OCI-LY7 (cell line): ENCODE measurements at regions not wholly inside any gene's neighbourhood (a gene's known extent, or its start where the extent isn't known, plus 50 kb on each side); places are given as distances from the start of the nearest gene placed in this dataset.

Experiments
- BruUV-seq: library from RNA; stranded (reverse); fragments of 400-500 nt; replicated peaks from 2 replicates; lab custom pipeline; 2021; lab: Mats Ljungman, UMichigan
- CTCF ChIA-PET: fragments of 300-600 bp; sonication (Branson Sonifier 250); formaldehyde crosslinking; loops from one replicate; lab custom pipeline; 2022; ENCODE audit warnings: antibody characterized with exemption; ENCODE audit not compliant: unreplicated experiment; lab: Charles Lee
- POLR2A ChIA-PET: fragments of 300-600 bp; sonication (Branson Sonifier 250); formaldehyde crosslinking; loops from one replicate; lab custom pipeline; 2022; ENCODE audit warnings: antibody characterized with exemption; lab: Charles Lee
- DNase-seq: peaks from one replicate; pipeline ENCODE4 v3.0.0-alpha.2; 2015; ENCODE audit warnings: low spot score
- H2AFZ ChIP-seq: fragments of 200-600 bp; sonication (generic), shearing (Covaris generic); 2 replicates; pipeline ENCODE4 v1.6.1; 2014; ENCODE audit warnings: mild to moderate bottlenecking, antibody characterized with exemption, low read length, moderate library complexity
- H3K27ac ChIP-seq: fragments of 200-600 bp; sonication (generic); 2 replicates; pipeline ENCODE4 v1.5.1; 2014; ENCODE audit warnings: mixed run types, low read depth, mild to moderate bottlenecking, moderate library complexity, low read length, inconsistent platforms; ENCODE audit not compliant: poor library complexity, severe bottlenecking
- H3K36me3 ChIP-seq: fragments of 200-600 bp; sonication (generic); 2 replicates; pipeline ENCODE4 v1.6.1; 2014; ENCODE audit warnings: mild to moderate bottlenecking, antibody characterized with exemption, low read length, moderate library complexity, mixed read lengths; ENCODE audit not compliant: insufficient read depth
- H3K4me1 ChIP-seq: fragments of 200-600 bp; sonication (generic); 2 replicates; pipeline ENCODE4 v1.5.1; 2014; ENCODE audit warnings: mild to moderate bottlenecking, low read length; ENCODE audit not compliant: insufficient read depth, poor library complexity, severe bottlenecking
- H3K4me2 ChIP-seq: fragments of 200-600 bp; sonication (generic); 2 replicates; pipeline ENCODE4 v1.6.1; 2014; ENCODE audit warnings: mild to moderate bottlenecking, low read length
- H3K4me3 ChIP-seq: fragments of 200-600 bp; sonication (generic); 2 replicates; pipeline ENCODE4 v1.5.1; 2014; ENCODE audit warnings: mild to moderate bottlenecking, low read depth, low read length; ENCODE audit not compliant: poor library complexity, severe bottlenecking
- H3K79me2 ChIP-seq: fragments of 200-600 bp; sonication (generic); 2 replicates; pipeline ENCODE4 v1.6.1; 2016; ENCODE audit warnings: low read depth, mild to moderate bottlenecking, low read length, moderate library complexity, mixed read lengths; ENCODE audit not compliant: insufficient read depth
- H3K9me2 ChIP-seq: fragments of 200-600 bp; sonication (generic); 2 replicates; pipeline ENCODE4 v1.6.1; 2016; ENCODE audit warnings: mild to moderate bottlenecking, low read length, mixed read lengths; ENCODE audit not compliant: insufficient read depth
- H3K9me3 ChIP-seq: fragments of 200-600 bp; sonication (generic); 2 replicates; pipeline ENCODE4 v1.6.1; 2014; ENCODE audit warnings: mild to moderate bottlenecking, mixed run types, low read length, mixed read lengths
- H4K20me1 ChIP-seq: fragments of 200-600 bp; sonication (generic); 2 replicates; pipeline ENCODE4 v1.6.1; 2014; ENCODE audit warnings: mild to moderate bottlenecking, antibody characterized with exemption, low read length, moderate library complexity, mixed read lengths; ENCODE audit not compliant: insufficient read depth
- CTCF ChIP-seq: fragments of 200-600 bp; sonication (generic); conservative IDR thresholded peaks from 2 replicates; pipeline ENCODE4 v1.5.1; 2014; ENCODE audit warnings: mild to moderate bottlenecking, antibody characterized with exemption, low read length, moderate library complexity, mixed read lengths
- EZH2phosphoT487 ChIP-seq: fragments of 200-600 bp; sonication (generic); IDR thresholded peaks from 2 replicates; pipeline ENCODE4 v1.6.1; 2018; ENCODE audit warnings: low read depth, borderline replicate concordance, mild to moderate bottlenecking, mixed run types, antibody characterized with exemption, low read length, moderate library complexity, mixed read lengths
- intact Hi-C: fragments of 100-400 bp; cut with micrococcal nuclease; formaldehyde crosslinking; loops from one replicate; pipeline ENCODE4 v1.10.0; 2022; ENCODE audit not compliant: unreplicated experiment

GRCh38 chr9:2243666-2244555 is 228.8 kb downstream of the SMARCA2 start:
- CTCF ChIA-PET = no interaction called here
- BruUV-seq = no TSS peak

GRCh38 chr9:2247340-2247739 is 232.2 kb downstream of the SMARCA2 start:
- BruUV-seq = no TSS peak
- H2AFZ ChIP-seq = no peak overlapping the region
- CTCF ChIA-PET = no interaction called here
- H3K4me1 ChIP-seq = peaks cover 10% of the 10 kb centered on the region
- intact Hi-C loops = loop anchor here (10.0 kb wide), 1 partner anchor 597 kb away; the partner anchor contains the start of gene PUM3
- H3K79me2 ChIP-seq = no peaks in the 10 kb centered on the region
- 0 out of 2 replicates have a peak, but pooled peaks cover 6% of the 10 kb centered on the region for H3K9me3 ChIP-seq
- DNase-seq = no peak
- H3K4me3 ChIP-seq = no peak overlapping the region
- TF ChIP-seq EZH2phosphoT487 (no peak), CTCF (no peak)
- no peak overlapping the region for H3K4me2 ChIP-seq
- H3K9me2 ChIP-seq = no peaks in the 10 kb centered on the region
- H3K36me3 ChIP-seq = no peaks in the 10 kb centered on the region
- no peaks in the 10 kb centered on the region for H4K20me1 ChIP-seq
- H3K27ac ChIP-seq = no peak overlapping the region
- POLR2A ChIA-PET = no interaction called here

More at GRCh38 chr9:2243666-2244555, 228.8 kb downstream of the SMARCA2 start:
- no peaks in the 10 kb centered on the region for H3K36me3 ChIP-seq
- no peak overlapping the region for H3K27ac ChIP-seq
- no peak overlapping the region for H3K4me2 ChIP-seq
- no peaks in the 10 kb centered on the region for H3K9me2 ChIP-seq
- intact Hi-C loops = loop anchor here (5.0 to 10.0 kb wide), 2 partner anchors 227 to 601 kb away; partner anchors contain the start of genes PUM3 and SMARCA2
- H3K79me2 ChIP-seq = no peaks in the 10 kb centered on the region
- H3K4me3 ChIP-seq = no peak overlapping the region
- H4K20me1 ChIP-seq = no peaks in the 10 kb centered on the region
- H2AFZ ChIP-seq = no peak overlapping the region
- DNase-seq = no peak
- no peaks in the 10 kb centered on the region for H3K9me3 ChIP-seq
- TF ChIP-seq CTCF (no peak), EZH2phosphoT487 (no peak)
- POLR2A ChIA-PET = interaction anchor here (1.0 to 2.4 kb wide), 4 partner anchors 10 to 26 kb away, joined by 4 to 11 read pairs (median 8); no protein-coding TSS in a partner anchor
- H3K4me1 ChIP-seq = peaks cover 13% of the 10 kb centered on the region
